Stimulated activated CD4-positive, alpha-beta T cell treated with anti-CD3 and anti-CD28 coated beads, Interleukin-2, amount 100 ng/mL, for 24 hours (primary cell): ENCODE measurements at regions not wholly inside any gene's neighbourhood (a gene's known extent, or its start where the extent isn't known, plus 50 kb on each side); places are given as distances from the start of the nearest gene placed in this dataset.

Experiments used
- DNase-seq, 2 donors: peaks; one replicate each; pipeline ENCODE4 v3.0.0-alpha.2; 2020

- DNase-seq: no peak
Measured at GRCh38 chr5:52255308-52255707, 532.4 kb upstream of the ITGA1 start.

GRCh38 chr5:52262844-52263243, 524.9 kb upstream of the ITGA1 start:
- no peak for DNase-seq

GRCh38 chr5:52269401-52269800, 518.3 kb upstream of the ITGA1 start:
- no peak for DNase-seq

GRCh38 chr5:52269859-52270258, 517.9 kb upstream of the ITGA1 start:
- no peak for DNase-seq

- DNase-seq: no peak
Measured at GRCh38 chr5:52275639-52276038, 512.1 kb upstream of the ITGA1 start.

GRCh38 chr5:52277101-52277500, 510.6 kb upstream of the ITGA1 start:
- DNase-seq: no peak

GRCh38 chr5:52282647-52283046, 505.1 kb upstream of the ITGA1 start:
- no peak for DNase-seq

GRCh38 chr5:52283221-52283620, 504.5 kb upstream of the ITGA1 start:
- no peak for DNase-seq

GRCh38 chr5:52300703-52301372, 486.9 kb upstream of the ITGA1 start:
- DNase-seq: no peak

- DNase-seq: peak in 1 of 2 donors; percentile 1
Measured at GRCh38 chr5:52304816-52305215, 482.9 kb upstream of the ITGA1 start.

GRCh38 chr5:52328220-52328806, 459.4 kb upstream of the ITGA1 start:
- no peak for DNase-seq

GRCh38 chr5:52331725-52332124, 456.0 kb upstream of the ITGA1 start:
- no peak for DNase-seq

- DNase-seq: no peak
Measured at GRCh38 chr5:52334367-52334766, 453.3 kb upstream of the ITGA1 start.

GRCh38 chr5:52339285-52339684, 448.4 kb upstream of the ITGA1 start:
- no peak for DNase-seq

- DNase-seq: no peak
Measured at GRCh38 chr5:52342361-52342760, 445.4 kb upstream of the ITGA1 start.

- no peak for DNase-seq
Measured at GRCh38 chr5:52356311-52356918, 431.3 kb upstream of the ITGA1 start.

GRCh38 chr5:52359261-52359660, 428.5 kb upstream of the ITGA1 start:
- no peak for DNase-seq

GRCh38 chr5:52360985-52361384, 426.7 kb upstream of the ITGA1 start:
- DNase-seq: no peak

GRCh38 chr5:52374286-52374685, 413.4 kb upstream of the ITGA1 start:
- no peak for DNase-seq

- no peak for DNase-seq
Measured at GRCh38 chr5:52375969-52376368, 411.7 kb upstream of the ITGA1 start.

GRCh38 chr5:52376592-52376991, 411.1 kb upstream of the ITGA1 start:
- no peak for DNase-seq

GRCh38 chr5:52378237-52378636, 409.5 kb upstream of the ITGA1 start:
- no peak for DNase-seq

- no peak for DNase-seq
Measured at GRCh38 chr5:52388349-52388748, 399.4 kb upstream of the ITGA1 start.

GRCh38 chr5:52392321-52392720, 395.4 kb upstream of the ITGA1 start:
- no peak for DNase-seq

GRCh38 chr5:52409835-52410234, 377.9 kb upstream of the ITGA1 start:
- DNase-seq: no peak
